Right ventricle myocardium inferior (tissue), 1 donor: ENCODE measurements at regions not wholly inside any gene's neighbourhood (a gene's known extent, or its start where the extent isn't known, plus 50 kb on each side); places are given as distances from the start of the nearest gene placed in this dataset.
A peak's percentile ranks its signal among the peaks of the same experiment; 100 is the strongest.
"Not testable (repeated sequence)": the region's sequence is repeated elsewhere in the genome, so short reads cannot be mapped to it uniquely, and the experiment has no call there.

Source experiments
- ATAC-seq: fragments of 200-7000 bp; cut with Tn5 transposase; one replicate; pipeline ENCODE4 v1.9.1; 2020; ENCODE audit warnings: mild to moderate bottlenecking, moderate library complexity
- DNase-seq: peaks from one replicate; pipeline ENCODE4 v3.0.0; 2021; ENCODE audit errors: missing footprints
- intact Hi-C: fragments of 100-400 bp; cut with DNase I; formaldehyde crosslinking; loops from one replicate; pipeline ENCODE4 v1.11.0; 2022
- donor health status: DM: no; HTN: yes; CAD: no; lungs with severe emphysema.

DNA sequence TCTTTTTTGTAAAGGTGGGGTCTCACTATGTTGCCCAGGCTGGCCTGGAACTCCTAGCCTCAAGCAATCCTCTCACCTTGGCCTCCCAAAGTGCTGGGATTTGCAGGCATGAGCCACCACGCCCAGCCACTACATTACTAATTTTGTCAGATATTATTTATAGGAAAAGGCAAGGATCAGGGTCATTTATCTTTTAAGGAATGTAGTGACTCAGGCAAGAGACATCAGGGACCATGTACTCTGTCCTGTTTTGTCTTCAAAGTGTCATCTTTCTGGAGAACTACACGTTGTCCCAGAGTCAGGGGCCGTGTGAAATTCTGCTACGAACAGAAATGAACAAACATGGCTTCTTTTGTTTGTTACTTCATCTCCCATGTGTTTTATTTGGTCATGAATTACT, 105.3 kb downstream of the NPTX2 start:
- ATAC-seq: no peak
- intact Hi-C loops: no loop called here

DNA sequence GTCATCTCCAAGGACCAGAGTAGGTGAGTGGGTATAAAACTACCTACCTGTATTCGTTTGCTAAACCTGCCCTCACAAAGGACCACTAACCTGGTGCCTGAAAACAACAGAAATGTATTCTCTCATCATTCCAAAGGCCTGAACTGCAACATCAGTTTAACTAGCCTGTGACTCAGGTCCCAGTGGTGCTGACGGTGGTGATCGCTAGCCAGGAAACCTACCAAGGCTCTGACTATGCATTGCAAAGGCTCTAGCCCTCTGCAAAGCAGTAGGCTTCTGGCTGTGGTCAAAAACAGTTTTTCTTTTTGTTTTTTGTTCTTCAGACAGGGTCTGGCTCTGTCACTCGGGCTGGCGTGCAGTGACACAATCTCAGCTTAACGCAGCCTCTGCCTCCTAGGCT, 107.5 kb downstream of the NPTX2 start:
- ATAC-seq (no peak), DNase-seq (no peak)
- intact Hi-C loops: no loop called here

More for the DNA sequence above, 105.3 kb downstream of the NPTX2 start:
- DNase-seq: no peak

DNA sequence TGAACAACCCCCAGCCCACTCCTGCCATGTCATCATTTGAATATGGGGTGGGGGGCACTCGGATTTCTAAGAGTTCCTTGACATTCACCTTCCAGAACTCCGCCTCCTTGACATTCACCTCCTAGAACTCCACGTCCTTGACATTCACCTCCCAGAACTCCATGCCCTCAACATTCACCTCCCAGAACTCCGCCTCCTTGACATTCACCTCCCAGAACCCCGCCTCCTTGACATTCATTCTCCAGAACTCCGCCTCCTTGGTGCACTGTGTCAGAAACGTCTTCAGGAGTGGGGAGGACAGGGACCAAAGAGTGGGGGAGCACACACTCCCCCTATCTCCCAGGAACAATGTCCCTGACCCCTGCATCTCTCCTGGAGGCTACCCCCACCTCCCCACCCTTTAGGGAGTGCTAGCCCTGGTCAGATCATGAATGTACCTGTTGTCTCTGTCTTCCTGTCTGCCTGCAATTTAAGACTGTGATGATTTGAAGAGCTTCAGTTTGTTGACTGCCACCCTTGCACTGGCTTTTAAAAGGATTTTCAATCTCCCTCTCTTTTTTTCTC, 110.1 kb downstream of the NPTX2 start:
- ATAC-seq (no peak), DNase-seq (no peak)
- intact Hi-C loops: no loop called here

DNA sequence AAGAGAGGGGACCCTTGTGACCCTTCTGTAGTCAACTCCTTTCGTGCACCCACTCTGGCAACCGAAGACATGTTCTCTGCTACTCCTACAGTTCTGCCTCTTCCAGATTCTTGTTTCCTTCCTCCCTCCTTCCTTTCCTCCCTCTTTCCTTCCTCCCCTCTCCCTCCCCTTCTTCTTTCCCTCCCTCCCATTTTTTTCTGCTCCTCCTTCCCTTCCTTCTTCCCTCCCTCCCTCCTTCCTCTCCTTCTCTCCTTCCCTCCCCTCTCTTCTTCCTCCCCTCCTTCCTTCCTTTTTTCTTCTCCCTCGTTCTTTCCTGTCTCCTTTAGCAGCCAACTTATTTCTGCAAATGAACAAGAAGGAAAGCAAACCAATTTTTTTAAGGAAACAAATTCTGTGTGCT, 111.5 kb downstream of the NPTX2 start:
- intact Hi-C loops: no loop called here
- ATAC-seq (no peak), DNase-seq (no peak)

DNA sequence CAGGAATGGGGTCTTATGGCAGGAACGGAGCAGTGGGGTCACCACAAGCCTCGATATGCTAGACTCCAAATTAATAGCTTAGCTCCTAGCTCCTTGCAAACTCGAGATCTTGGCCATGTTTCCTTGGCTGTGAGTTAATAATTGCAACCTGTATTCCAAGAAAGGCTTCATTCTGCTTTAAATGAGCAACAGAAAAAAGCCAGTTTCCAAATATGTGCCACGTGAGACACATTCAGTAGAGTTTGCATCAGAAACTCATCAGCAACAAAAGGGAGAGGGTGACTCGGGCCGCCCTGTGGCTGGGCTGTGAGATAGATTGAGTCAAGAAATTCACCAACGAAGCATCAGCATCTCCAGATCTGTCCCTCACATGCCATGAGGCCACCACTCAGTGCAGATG, 112.0 kb downstream of the NPTX2 start:
- intact Hi-C loops: no loop called here
- ATAC-seq: no peak
- DNase-seq: no peak

DNA sequence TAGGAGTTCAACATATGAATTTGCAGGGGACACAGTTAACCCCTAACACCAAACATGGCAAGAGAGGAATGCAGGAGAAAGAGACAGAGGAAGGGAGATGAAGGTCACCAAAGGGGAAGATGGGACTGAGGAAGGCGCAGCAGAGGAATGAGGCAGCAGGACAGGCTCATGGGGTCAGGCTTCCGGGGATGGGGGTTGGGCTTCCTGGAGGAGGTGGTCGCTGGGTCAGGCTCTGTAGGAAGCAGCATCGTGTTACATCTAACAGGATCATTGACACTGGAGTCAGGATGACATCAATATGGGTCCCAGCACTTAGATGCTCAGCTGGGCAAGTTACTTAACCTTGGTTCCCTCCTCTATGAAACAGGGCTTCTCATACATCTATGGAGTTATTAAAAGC, 113.2 kb downstream of the NPTX2 start:
- ATAC-seq (no peak), DNase-seq (no peak)
- intact Hi-C loops: no loop called here

DNA sequence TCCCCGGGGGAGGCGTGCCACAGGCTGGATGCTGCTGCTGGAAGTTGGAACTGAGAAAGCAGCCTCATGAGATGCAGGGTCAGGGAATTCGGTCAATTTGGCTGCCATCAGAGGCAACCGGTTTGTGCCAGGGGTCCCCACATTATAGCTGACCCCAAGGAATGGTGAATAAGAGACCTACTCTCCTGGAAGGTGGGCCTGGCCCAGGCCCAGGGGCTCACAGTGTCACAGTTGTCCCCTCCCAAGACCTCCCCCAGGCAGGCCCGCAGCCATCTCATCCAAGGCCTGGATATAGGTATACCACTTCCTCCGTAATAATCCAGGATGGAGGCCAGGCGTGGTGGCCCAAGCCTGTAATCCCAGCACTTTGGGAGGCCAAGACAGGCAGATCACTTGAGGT, 114.6 kb downstream of the NPTX2 start:
- DNase-seq: no peak
- no peak for ATAC-seq
- intact Hi-C loops: no loop called here

DNA sequence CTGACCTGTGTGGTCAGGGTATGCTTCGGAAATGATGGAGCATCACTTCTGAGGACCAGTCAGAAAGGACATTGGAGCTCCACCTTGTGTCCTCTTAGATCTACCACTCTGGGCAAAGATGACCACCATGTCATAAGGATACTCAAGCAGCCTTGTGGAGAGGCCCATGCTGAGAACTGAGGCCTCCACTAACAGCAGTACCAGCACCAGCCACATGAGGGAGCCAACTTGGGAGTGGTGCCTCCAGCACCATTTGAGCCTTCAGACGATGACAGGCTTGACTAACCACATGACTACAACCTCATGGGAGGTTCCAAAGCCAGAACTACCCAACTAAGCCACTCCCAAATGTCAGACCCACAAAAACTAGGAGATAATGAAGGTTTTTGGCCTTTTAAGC, 116.0 kb downstream of the NPTX2 start:
- ATAC-seq: no peak
- no peak for DNase-seq
- intact Hi-C loops: no loop called here

DNA sequence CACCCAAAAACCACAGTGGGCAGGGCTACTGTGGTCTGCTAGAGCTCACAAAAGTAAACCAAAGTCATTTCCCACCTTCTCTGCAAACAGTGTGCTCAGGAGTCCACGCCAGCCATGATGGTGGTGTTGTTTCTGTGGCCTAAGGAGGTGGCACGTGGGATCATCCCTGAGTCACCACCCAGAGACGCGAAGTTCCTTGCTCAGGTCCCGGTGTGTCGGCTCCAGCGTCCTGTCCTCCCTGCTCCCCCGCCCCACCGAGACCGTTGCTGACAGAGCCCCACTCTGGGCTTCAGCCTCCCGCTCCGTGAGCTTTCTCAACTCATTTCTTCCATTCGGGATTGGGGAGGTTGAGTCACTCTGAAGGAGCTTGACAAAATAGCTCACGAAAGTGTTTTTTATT, 118.7 kb downstream of the NPTX2 start:
- ATAC-seq: no peak
- intact Hi-C loops: no loop called here

DNA sequence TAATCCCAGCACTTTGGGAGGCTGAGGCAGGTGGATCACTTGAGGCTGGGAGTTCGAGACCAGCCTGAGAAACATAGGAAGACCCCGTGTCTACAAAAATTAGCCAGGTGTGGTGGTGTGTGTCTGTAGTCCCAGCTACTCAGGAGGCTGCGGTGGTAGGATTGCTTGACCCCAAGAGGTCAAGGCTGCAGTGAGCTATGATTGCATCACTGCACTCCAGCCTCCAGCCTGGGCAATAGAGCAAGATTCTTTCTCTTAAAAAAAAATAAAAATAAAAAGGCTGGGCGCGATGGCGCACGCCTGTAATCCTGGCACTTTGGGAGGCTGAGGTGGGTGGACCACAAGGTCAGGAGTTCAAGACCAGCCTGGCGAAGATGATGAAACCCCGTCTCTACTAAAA, 119.4 kb downstream of the NPTX2 start:
- DNase-seq, ATAC-seq, intact Hi-C loops: not testable (repeated sequence)

More for the DNA sequence above, 118.7 kb downstream of the NPTX2 start:
- no peak for DNase-seq

DNA sequence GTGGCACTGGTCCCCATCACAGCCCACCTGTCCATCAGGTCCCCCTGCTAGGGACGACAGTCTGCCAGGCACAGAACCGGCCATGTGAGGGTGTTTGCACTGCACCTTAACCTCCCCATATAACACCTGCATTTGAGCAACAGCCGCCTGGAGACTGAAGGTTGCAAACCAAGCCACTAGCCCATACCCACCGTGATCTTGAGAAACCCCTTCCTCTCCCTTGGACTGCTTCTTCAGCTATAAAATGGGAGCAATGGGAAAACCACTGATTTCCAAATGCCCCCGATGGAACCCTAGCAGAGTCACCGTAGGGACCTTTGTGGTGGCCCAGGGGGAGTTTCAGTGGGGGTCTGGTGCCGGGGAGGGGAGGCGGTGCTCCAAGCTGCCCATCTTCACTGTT, 120.1 kb downstream of the NPTX2 start:
- ATAC-seq (no peak), DNase-seq (no peak)
- intact Hi-C loops: no loop called here

DNA sequence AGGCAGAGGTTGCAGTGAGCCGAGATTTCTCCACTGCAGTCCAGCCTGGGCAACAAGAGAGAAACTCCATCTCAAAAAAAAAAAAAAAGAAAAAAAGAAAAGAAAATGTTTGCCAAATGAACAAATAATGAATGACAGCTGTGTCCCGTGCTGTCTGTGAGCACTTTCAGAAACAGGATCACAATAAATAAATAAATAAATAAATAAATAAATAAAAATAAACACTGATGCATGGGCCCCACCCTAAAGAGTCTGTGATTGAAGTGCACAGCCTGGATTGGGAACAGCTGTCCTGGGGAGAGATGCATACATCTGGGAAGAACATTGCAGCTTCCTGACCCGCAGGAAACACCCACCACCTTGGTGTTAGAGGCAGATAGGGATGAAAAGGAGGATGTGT, 123.6 kb downstream of the NPTX2 start:
- ATAC-seq: no peak
- intact Hi-C loops: no loop called here
- DNase-seq: no peak

DNA sequence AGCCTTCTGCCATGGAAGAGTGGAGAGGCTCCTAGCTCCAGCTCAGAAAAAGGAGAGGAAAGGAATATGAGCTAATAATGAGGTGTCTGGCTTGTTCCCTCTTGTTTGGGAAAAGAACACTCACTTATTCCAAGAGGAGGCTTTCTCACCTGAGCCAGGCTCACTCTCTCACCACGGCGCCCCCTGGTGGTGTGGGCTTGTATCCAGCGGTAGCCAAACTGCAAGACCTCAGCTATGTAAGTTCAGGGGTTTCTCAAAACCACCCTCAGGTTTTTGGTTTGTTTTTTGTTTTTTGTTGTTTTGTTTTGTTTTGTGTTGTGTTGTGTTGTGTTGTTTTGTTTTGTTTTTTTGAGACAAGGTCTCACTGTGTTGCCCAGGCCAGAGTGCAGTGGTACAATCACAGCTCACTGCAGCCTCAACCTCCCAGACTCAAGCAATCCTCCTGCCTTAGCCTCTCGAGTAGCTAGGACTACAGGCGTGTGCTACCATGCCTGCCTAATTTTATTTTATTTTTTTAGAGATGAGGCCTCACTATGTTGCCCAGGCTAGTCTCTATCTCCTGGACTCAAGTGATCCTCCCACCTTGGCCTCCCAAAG, 124.0 kb downstream of the TMEM130 start:
- intact Hi-C loops: loop anchor here (1.0 kb wide), 1 partner anchor 313 kb away; no protein-coding TSS in a partner anchor
- peak; percentile 80 for DNase-seq
- ATAC-seq: no peak

DNA sequence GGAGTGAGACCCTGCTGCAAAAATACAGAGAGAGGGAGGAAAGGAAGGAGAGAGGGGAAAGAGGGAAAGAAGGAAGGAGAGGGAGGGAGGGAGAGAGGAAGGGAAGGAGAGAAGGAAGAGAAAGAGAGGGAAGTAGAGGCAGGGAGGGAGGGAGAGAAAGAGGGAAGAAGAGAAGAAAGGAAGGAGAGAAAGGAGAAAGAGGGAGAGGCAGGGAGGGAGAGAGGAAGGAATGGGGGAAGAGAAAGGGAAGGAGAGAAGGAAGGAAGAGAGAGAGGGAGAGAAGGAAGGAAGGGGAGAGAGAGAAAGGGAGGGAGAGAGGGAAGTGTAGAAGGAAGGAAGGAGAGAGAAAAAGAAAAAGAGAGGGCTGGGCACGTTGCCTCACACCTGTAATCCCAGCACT, 121.7 kb downstream of the TMEM130 start:
- intact Hi-C loops: no loop called here
- DNase-seq: no peak
- ATAC-seq: no peak

DNA sequence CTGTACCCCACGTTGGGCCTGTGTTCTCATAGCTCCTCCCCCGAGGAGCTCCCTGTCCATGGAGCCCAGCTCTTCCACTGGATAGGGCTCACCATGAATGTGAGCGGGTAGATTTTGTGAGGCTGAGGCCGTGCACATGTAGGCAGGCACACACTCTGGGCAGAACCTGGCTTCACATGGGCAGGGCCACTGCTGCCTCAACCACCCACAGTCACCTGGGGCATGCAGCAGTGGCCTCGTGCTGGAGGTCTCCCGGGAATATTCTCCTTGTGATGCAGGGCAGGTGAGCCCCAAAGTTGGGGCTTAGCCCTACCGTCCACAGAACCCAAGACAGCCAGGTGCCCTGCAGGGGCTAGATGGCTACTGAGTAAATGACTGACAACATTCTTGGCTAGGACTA, 116.6 kb downstream of the TMEM130 start:
- ATAC-seq (no peak), DNase-seq (no peak)
- intact Hi-C loops: no loop called here

DNA sequence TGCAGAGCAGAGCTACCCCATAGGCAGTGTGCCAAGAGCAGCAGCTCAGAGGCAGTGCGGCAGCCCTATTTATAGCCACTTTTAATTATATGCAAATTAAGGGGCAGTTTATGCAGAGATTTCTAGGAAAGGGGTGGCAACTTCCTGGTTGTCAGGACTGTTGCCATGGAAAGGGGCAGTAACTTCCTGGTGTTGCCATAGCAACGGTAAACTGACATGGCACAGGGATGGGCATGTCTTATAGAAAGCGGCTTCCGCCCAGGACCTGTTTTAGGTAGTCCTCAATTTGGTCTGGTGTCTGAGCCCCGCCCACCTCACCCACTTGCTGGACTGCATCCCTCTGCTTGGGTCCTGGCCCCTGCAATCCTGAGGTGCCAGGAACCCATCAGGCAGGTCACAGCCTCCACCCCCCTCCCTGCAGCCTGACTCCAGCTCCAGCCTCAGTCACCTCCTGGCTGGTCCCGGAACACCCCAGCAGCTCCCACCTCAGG, 115.8 kb downstream of the TMEM130 start:
- intact Hi-C loops: loop anchor here (2.0 kb wide), 2 partner anchors 53 to 87 kb away; no protein-coding TSS in a partner anchor
- ATAC-seq (no peak), DNase-seq (no peak)

DNA sequence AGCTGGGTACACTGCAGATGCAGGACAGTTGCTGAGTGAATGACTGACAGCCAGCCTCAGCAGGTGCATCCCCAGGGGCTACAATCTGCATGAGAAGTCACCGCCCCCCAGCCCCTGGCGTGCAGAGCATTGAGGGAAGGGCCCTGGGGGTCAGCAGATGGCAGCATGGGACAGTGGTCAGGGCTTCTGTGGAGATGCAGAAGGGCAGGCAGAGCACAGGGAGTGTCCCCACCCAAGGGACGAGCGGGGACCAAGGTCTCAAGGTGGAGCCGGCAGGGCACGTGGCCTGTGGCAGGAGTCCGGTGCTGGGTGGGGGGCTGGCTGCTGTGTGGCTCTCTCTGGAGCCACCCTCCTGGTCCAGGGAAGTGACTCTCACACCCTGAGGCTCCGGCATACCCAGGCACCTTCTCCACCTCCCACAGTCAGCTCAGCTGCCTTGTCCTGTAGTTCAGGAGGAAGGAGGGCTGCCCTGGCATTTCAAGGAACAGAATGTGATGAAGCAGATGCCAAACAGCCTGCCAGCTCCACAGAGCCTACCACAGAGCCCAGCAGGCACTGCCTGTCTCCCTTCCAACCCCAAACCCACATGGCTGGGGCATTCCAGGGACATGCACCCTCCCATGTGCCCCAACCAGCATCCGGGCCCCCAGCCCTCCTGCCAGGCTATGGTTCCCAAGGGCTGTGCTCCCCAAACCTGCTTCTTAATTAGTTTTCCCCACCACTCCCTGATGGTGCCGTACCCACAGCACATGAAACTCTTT, 114.5 kb downstream of the TMEM130 start:
- peak; percentile 74 for ATAC-seq

DNA sequence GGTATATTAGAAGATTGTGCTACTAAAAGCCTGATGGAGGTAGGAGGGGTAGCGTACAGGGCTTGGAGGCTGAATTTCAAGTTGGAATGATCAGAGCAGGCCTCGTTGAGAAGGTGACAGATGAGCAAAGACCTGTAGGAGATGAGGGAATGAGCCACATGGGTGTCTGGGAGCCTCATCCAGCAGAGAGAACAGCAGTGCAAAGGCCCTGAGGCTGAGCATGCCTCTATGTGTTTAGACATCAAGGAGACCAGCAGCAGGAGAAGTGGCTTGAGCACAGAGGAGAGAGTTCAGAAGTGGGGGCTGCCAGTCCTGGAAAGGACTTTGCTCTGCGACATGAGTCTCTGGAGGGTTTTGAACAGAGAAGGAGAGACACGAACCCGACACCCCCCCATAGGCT, 111.7 kb downstream of the TMEM130 start:
- DNase-seq: no peak
- intact Hi-C loops: no loop called here
- ATAC-seq: no peak

More for the DNA sequence above, 114.5 kb downstream of the TMEM130 start:
- intact Hi-C loops: loop anchor here (2.0 kb wide), 2 partner anchors 55 to 85 kb away; no protein-coding TSS in a partner anchor
- no peak for DNase-seq

DNA sequence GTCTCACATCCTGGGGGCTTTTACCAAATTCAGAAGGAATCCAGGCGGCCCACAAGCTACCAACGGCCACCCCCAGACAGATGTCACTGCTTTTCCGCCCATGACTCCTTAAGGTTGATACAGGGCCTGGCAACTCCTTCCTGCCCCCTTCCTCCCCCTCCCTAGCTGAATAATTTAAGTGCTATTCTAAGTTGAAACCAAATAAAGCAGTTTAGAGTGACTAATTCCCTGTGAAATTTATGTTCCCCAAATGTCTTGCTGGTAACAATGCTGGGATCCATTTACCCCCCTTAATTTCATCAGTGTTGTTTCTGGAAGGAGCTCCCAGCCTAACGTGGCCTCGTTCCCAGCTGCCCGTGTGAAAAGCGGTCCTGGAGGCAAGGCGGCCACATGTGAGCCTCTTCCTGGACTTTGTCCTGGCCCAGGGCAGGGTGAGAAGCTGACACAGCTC, 109.6 kb downstream of the TMEM130 start:
- ATAC-seq: no peak
- DNase-seq: no peak
- intact Hi-C loops: no loop called here

DNA sequence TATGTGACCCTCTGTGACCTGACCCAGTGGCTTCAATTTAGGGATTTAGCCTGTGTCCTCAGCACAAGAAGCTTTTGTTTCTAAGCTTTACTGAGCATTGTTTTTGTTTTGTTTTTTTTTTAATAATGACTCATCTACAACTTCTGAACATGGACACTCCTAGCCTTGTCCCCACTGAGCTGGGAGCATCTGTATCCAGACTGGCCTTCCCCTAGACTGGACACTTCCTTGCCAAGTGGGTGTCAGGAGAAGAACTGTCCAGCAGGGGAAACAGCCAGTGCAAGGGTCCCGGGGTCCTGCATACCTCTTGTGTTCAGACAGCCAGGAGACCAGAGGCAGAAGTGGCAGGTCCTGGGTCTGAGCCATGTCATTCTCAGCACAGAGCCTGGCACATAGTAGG, 108.6 kb downstream of the TMEM130 start:
- intact Hi-C loops: no loop called here
- ATAC-seq (no peak), DNase-seq (no peak)
